NCI-H345 (cell line): ENCODE measurements at regions not wholly inside any gene's neighbourhood (a gene's known extent, or its start where the extent isn't known, plus 50 kb on each side); places are given as distances from the start of the nearest gene placed in this dataset.
A peak's percentile ranks its signal among the peaks of the same experiment; 100 is the strongest.

Experiments
- DNase-seq: peaks from one replicate; lab custom pipeline; 2025; lab: John Stamatoyannopoulos, UW

GRCh38 chr11:86193297-86194095 lies 51.1 kb upstream of the EED start:
- DNase-seq = peak; percentile 57

- DNase-seq = no peak
These were observed 51.9 kb upstream of the EED start for GRCh38 chr11:86192519-86193257.

GRCh38 chr11:86191874-86192273 lies 52.7 kb upstream of the EED start:
- DNase-seq = no peak

- DNase-seq = no peak
These were observed 57.5 kb upstream of the EED start for GRCh38 chr11:86187027-86187426.

GRCh38 chr11:86186386-86186785 lies 58.2 kb upstream of the EED start:
- no peak for DNase-seq

- DNase-seq = no peak
These were observed 59.2 kb upstream of the EED start for GRCh38 chr11:86185381-86185750.

- no peak for DNase-seq
These were observed 59.7 kb upstream of the EED start for GRCh38 chr11:86184728-86185380.

GRCh38 chr11:86183694-86184093 lies 60.9 kb upstream of the EED start:
- DNase-seq = no peak

- no peak for DNase-seq
These were observed 61.5 kb upstream of the EED start for GRCh38 chr11:86182976-86183584.

- no peak for DNase-seq
These were observed 63.2 kb upstream of the EED start for GRCh38 chr11:86181379-86181778.

GRCh38 chr11:86180851-86181250 lies 63.7 kb upstream of the EED start:
- no peak for DNase-seq

GRCh38 chr11:86180423-86180822 lies 64.1 kb upstream of the EED start:
- DNase-seq = no peak

- no peak for DNase-seq
These were observed 64.9 kb upstream of the EED start for GRCh38 chr11:86179646-86180064.

GRCh38 chr11:86177302-86177701 lies 67.3 kb upstream of the EED start:
- no peak for DNase-seq

- no peak for DNase-seq
These were observed 68.2 kb upstream of the EED start for GRCh38 chr11:86176165-86176884.

GRCh38 chr11:86175626-86176025 lies 68.9 kb upstream of the EED start:
- no peak for DNase-seq

- DNase-seq = no peak
These were observed 69.4 kb upstream of the EED start for GRCh38 chr11:86175191-86175590.

- DNase-seq = no peak
These were observed 70.2 kb upstream of the EED start for GRCh38 chr11:86174101-86175046.

GRCh38 chr11:86172894-86173293 lies 71.7 kb upstream of the EED start:
- DNase-seq = no peak

GRCh38 chr11:86171627-86172026 lies 72.9 kb upstream of the EED start:
- no peak for DNase-seq
